Astrocyte (in vitro differentiated cells and primary cell): ENCODE measurements at regions not wholly inside any gene's neighbourhood (a gene's known extent, or its start where the extent isn't known, plus 50 kb on each side); places are given as distances from the start of the nearest gene placed in this dataset.

Experiments
- DNase-seq: peaks from one replicate; pipeline ENCODE4 v3.0.0-alpha.2; 2010; ENCODE audit warnings: low read depth
- FAIRE-seq: peaks from 2 replicates; lab custom pipeline; 2011; peaks lifted over from hg19 to GRCh38; lab: Jason Lieb, UNC
- H2AFZ ChIP-seq: 2 replicates; pipeline ENCODE4 v1.6.0; 2012; ENCODE audit warnings: low read depth, low read length, inconsistent platforms
- H3K27ac ChIP-seq: 2 replicates; pipeline ENCODE4 v1.5.1; 2011; ENCODE audit warnings: low read depth, low read length, inconsistent platforms
- H3K27me3 ChIP-seq: 2 replicates; pipeline ENCODE4 v1.6.0; 2011; ENCODE audit warnings: low read length, inconsistent platforms; ENCODE audit not compliant: insufficient read depth
- H3K36me3 ChIP-seq: 2 replicates; pipeline ENCODE4 v1.5.1; 2011; ENCODE audit warnings: low read length, inconsistent platforms; ENCODE audit not compliant: insufficient read depth
- H3K4me1 ChIP-seq: 2 replicates; pipeline ENCODE4 v1.5.1; 2011; ENCODE audit warnings: low read length, inconsistent platforms; ENCODE audit not compliant: insufficient read depth
- H3K4me2 ChIP-seq: 2 replicates; pipeline ENCODE4 v1.6.0; 2012; ENCODE audit warnings: low read length, inconsistent platforms
- H3K4me3 ChIP-seq: 2 replicates; pipeline ENCODE4 v1.5.1; 2011; ENCODE audit warnings: low read depth, mild to moderate bottlenecking, low read length, inconsistent platforms; ENCODE audit not compliant: insufficient read depth
- H3K79me2 ChIP-seq: 2 replicates; pipeline ENCODE4 v1.6.0; 2012; ENCODE audit warnings: mild to moderate bottlenecking, low read length, inconsistent platforms; ENCODE audit not compliant: insufficient read depth
- H3K9ac ChIP-seq: 2 replicates; pipeline ENCODE4 v1.6.0; 2012; ENCODE audit warnings: mild to moderate bottlenecking, low read length, inconsistent platforms
- H3K9me3 ChIP-seq: 2 replicates; pipeline ENCODE4 v1.5.1; 2012; ENCODE audit warnings: low read depth, mild to moderate bottlenecking, low read length, inconsistent platforms; ENCODE audit not compliant: insufficient read depth
- H4K20me1 ChIP-seq: 2 replicates; pipeline ENCODE4 v1.6.0; 2012; ENCODE audit warnings: low read length, inconsistent platforms; ENCODE audit not compliant: insufficient read depth
- H3K27ac Mint-ChIP-seq: one replicate; pipeline ENCODE4 v1.8.0; 2021; ENCODE audit warnings: mild to moderate bottlenecking, mixed read lengths; ENCODE audit not compliant: unreplicated experiment
- H3K27me3 Mint-ChIP-seq: one replicate; pipeline ENCODE4 v1.8.0; 2021; ENCODE audit warnings: low read depth, mixed read lengths; ENCODE audit not compliant: unreplicated experiment
- H3K36me3 Mint-ChIP-seq: one replicate; pipeline ENCODE4 v1.8.0; 2021; ENCODE audit warnings: low read depth, mixed read lengths; ENCODE audit not compliant: unreplicated experiment
- H3K4me1 Mint-ChIP-seq: one replicate; pipeline ENCODE4 v1.8.0; 2021; ENCODE audit warnings: low read depth, mixed read lengths; ENCODE audit not compliant: unreplicated experiment
- H3K4me3 Mint-ChIP-seq: one replicate; pipeline ENCODE4 v1.8.0; 2021; ENCODE audit warnings: mild to moderate bottlenecking, moderate library complexity, mixed read lengths; ENCODE audit not compliant: unreplicated experiment
- H3K9me3 Mint-ChIP-seq: one replicate; pipeline ENCODE4 v1.8.0; 2021; ENCODE audit warnings: mild to moderate bottlenecking, mixed read lengths; ENCODE audit not compliant: unreplicated experiment
- CTCF ChIP-seq: IDR thresholded peaks from 2 replicates; pipeline ENCODE4 v1.5.1; 2011; ENCODE audit warnings: low read depth, mild to moderate bottlenecking, inconsistent platforms, low read length, moderate library complexity; ENCODE audit not compliant: insufficient read depth
- EZH2 ChIP-seq: IDR thresholded peaks from 2 replicates; pipeline ENCODE4 v1.6.1; 2012; ENCODE audit warnings: mild to moderate bottlenecking, low read length, inconsistent platforms; ENCODE audit not compliant: insufficient read depth

DNA sequence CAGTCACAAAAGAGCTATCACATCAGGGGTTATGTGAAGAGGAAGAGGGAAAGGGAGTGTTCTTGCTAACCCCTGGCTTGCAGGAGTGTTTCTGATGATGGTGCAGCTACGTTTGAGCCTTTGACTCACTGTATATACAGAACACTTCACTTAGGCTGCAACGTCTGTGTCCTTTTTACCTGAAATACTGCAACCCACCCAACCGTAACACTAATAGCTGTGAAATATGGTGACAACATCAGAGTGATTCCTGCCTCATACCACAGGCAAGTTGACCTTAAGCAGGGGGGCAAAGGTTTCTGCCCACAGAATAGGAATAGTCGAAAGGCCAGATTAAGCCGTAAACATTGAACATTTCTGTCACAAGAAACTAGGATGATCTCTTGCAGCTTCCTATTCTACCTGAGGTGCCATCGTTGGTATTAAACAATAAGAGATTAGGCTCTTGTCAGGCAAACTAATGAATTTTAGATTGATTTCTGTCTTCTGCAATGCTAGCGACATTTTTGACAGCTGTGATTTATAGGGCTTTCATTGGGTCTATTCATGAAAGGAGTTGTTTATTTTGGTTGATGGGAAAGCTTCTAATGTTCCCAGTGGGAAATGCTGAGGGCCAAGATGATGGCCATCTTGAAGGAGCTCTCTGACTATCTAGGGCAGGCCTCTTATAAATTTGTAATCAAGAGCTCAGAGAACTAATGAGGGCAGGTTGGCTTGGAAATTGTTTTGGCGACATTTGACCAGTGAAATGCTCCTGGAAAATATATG lies 316.8 kb downstream of the PIK3C3 start:
- no peak overlapping the region for H3K4me3 Mint-ChIP-seq
- no peaks in the 10 kb centered on the region for H4K20me1 ChIP-seq
- no peak overlapping the region for H3K27ac ChIP-seq
- no peak overlapping the region for H3K4me3 ChIP-seq
- no peaks in the 10 kb centered on the region for H3K36me3 Mint-ChIP-seq
- no peaks in the 10 kb centered on the region for H3K27me3 ChIP-seq
- H3K4me1 ChIP-seq = no peaks in the 10 kb centered on the region
- no peaks in the 10 kb centered on the region for H3K9me3 ChIP-seq
- H3K9ac ChIP-seq = no peak overlapping the region
- no peaks in the 10 kb centered on the region for H3K9me3 Mint-ChIP-seq
- no peak for FAIRE-seq
- peaks cover 9% of the 10 kb centered on the region for H3K4me1 Mint-ChIP-seq
- no peaks in the 10 kb centered on the region for H3K79me2 ChIP-seq
- no peak overlapping the region for H3K4me2 ChIP-seq
- no peak for DNase-seq
- TF ChIP-seq CTCF (no peak), EZH2 (no peak)
- no peaks in the 10 kb centered on the region for H3K27me3 Mint-ChIP-seq
- no peaks in the 10 kb centered on the region for H3K36me3 ChIP-seq
- no peak overlapping the region for H3K27ac Mint-ChIP-seq
- H2AFZ ChIP-seq = no peak overlapping the region

- no peaks in the 10 kb centered on the region for H3K27me3 Mint-ChIP-seq
Measured at GRCh38 chr18:42274488-42275137, 319.6 kb downstream of the PIK3C3 start.

More at GRCh38 chr18:42274488-42275137, 319.6 kb downstream of the PIK3C3 start:
- Mint-ChIP-seq H3K27ac (no peak overlapping the region), H3K36me3 (no peaks in the 10 kb centered on the region), H3K9me3 (no peaks in the 10 kb centered on the region), H3K4me3 (no peak overlapping the region), H3K4me1 (peaks cover 5% of the 10 kb centered on the region)
- no peak overlapping the region for H3K9ac ChIP-seq
- H4K20me1 ChIP-seq = no peaks in the 10 kb centered on the region
- no peak overlapping the region for H3K4me2 ChIP-seq
- no peak overlapping the region for H3K27ac ChIP-seq
- H3K9me3 ChIP-seq = no peaks in the 10 kb centered on the region
- no peaks in the 10 kb centered on the region for H3K4me1 ChIP-seq
- H2AFZ ChIP-seq = no peak overlapping the region
- no peaks in the 10 kb centered on the region for H3K27me3 ChIP-seq
- DNase-seq (no peak), FAIRE-seq (no peak)
- no peak for TF ChIP-seq EZH2
- peak; percentile 7 for TF ChIP-seq CTCF
- H3K36me3 ChIP-seq = no peaks in the 10 kb centered on the region
- H3K4me3 ChIP-seq = no peak overlapping the region
- H3K79me2 ChIP-seq = no peaks in the 10 kb centered on the region
